Mucosa of rectum (tissue), 2 donors: ENCODE measurements at regions not wholly inside any gene's neighbourhood (a gene's known extent, or its start where the extent isn't known, plus 50 kb on each side); places are given as distances from the start of the nearest gene placed in this dataset.
A peak's percentile ranks its signal among the peaks of the same experiment; 100 is the strongest.

ENCODE experiments used
- H3K27ac ChIP-seq, 2 donors: one replicate each; pipeline ENCODE4 v1.7.0; 2013; ENCODE audit warnings: inconsistent platforms in 2 of 2, low read depth in 2 of 2, low read length in 2 of 2
- H3K27me3 ChIP-seq, 2 donors: one replicate each; pipeline ENCODE4 v1.7.0; 2013; ENCODE audit warnings: low read length in 2 of 2; ENCODE audit not compliant: control insufficient read depth in 2 of 2, insufficient read depth in 2 of 2
- H3K36me3 ChIP-seq, 2 donors: one replicate each; pipeline ENCODE4 v1.7.0; 2013; ENCODE audit warnings: low read length in 2 of 2; ENCODE audit not compliant: control insufficient read depth in 2 of 2, insufficient read depth in 2 of 2
- H3K4me1 ChIP-seq, 2 donors: one replicate each; pipeline ENCODE4 v1.7.0; 2013; ENCODE audit warnings: low read length in 2 of 2, mild to moderate bottlenecking in 1 of 2; ENCODE audit not compliant: control insufficient read depth in 2 of 2, insufficient read depth in 2 of 2
- H3K4me3 ChIP-seq, 2 donors: one replicate each; pipeline ENCODE4 v1.7.0; 2013; ENCODE audit warnings: low read length in 2 of 2
- H3K9ac ChIP-seq, 2 donors: one replicate each; pipeline ENCODE4 v1.7.0; 2013; ENCODE audit warnings: low read length in 2 of 2, low read depth in 1 of 2, mild to moderate bottlenecking in 1 of 2
- H3K9me3 ChIP-seq, 2 donors: one replicate each; pipeline ENCODE4 v1.7.0; 2013; ENCODE audit warnings: low read length in 2 of 2; ENCODE audit not compliant: control insufficient read depth in 2 of 2
- donor health status: healthy.
- donor health status: Normal muscosa, but diverticular disease.

DNA sequence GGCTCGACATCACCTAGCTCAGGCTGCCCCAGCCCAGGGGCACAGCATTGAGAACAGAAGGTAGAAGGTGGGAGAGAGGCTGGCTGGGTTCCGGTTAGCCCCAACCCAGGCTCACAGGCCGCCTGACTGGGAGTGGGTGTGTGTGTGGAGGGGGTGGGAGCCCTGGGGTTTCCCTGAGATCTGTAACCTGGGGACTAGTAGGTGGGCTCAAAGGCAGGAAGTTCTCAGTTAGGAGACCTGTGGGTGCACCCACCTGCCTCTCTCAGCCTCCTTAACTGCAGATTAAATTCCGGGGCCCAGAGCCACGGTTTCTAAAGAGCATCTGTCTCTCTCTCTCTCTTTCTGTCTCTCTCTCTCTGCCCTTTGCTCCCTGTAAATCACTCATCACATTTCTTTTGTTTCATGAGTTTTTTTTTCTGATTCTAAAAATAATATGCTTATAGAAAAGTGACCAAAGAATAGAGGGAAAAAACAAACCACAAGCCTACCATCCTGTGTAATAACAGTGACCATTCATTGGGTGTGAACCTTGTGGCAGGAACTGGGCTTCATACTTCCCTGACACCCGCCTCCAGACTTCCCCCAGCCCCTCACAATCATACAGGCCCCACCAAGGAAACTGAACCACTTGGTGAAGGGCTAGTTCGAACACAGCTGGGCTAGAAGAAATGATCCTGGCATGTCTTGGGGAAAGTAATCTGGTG, 83.4 kb upstream of the SMNDC1 start:
- Histone ChIP-seq H3K9me3 (no peaks in the 10 kb centered on the region), H3K4me3 (no peak overlapping the region), H3K36me3 (no peaks in the 10 kb centered on the region), H3K4me1 (peaks cover 19 to 21% of the 10 kb centered on the region in 2 donors), H3K27me3 (peaks cover 0 to 2% of the 10 kb centered on the region in 2 donors), H3K9ac (no peak overlapping the region), H3K27ac (peak overlapping the region in 1 of 2 donors; percentile 32)

- peak overlapping the region in 1 of 2 donors; percentile 32 for H3K27ac ChIP-seq
- no peak overlapping the region for H3K4me3 ChIP-seq
- H3K9me3 ChIP-seq = no peaks in the 10 kb centered on the region
- no peak overlapping the region for H3K9ac ChIP-seq
- H3K36me3 ChIP-seq = no peaks in the 10 kb centered on the region
- H3K27me3 ChIP-seq = peaks cover 0 to 2% of the 10 kb centered on the region in 2 donors
- peaks cover 22 to 26% of the 10 kb centered on the region in 2 donors for H3K4me1 ChIP-seq
These were observed 84.0 kb upstream of the SMNDC1 start for GRCh38 chr10:110388687-110389052.

- Histone ChIP-seq H3K4me1 (peaks cover 22 to 27% of the 10 kb centered on the region in 2 donors), H3K27me3 (peaks cover 0 to 2% of the 10 kb centered on the region in 2 donors), H3K4me3 (no peak overlapping the region), H3K27ac (no peak overlapping the region), H3K36me3 (no peaks in the 10 kb centered on the region), H3K9ac (no peak overlapping the region), H3K9me3 (no peaks in the 10 kb centered on the region)
These were observed 84.5 kb upstream of the SMNDC1 start for GRCh38 chr10:110389255-110389654.

DNA sequence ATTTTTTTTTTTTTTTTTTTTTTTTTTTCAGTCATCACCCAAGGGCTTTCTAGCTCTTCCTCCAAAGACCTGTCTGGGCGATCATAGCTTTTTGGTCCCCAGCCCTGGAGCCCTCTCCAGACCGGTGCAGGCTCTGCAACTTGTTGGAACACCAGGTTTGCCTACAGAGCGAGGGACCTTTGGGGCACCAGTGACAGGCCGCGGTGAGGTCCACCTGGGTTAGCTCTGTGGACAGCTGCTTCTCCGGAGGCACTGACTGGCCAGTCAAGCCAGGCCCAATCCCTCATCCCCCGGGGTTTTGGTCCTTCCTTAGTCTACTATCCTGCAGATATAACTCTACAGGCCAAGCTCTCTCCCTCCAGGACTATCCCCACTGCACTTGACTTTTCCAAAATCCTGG, 86.8 kb upstream of the SMNDC1 start:
- Histone ChIP-seq H3K27me3 (peaks cover 0 to 2% of the 10 kb centered on the region in 2 donors), H3K36me3 (no peaks in the 10 kb centered on the region), H3K9ac (no peak overlapping the region), H3K27ac (no peak overlapping the region), H3K4me3 (no peak overlapping the region), H3K9me3 (no peaks in the 10 kb centered on the region), H3K4me1 (peaks cover 37 to 38% of the 10 kb centered on the region in 2 donors)

- Histone ChIP-seq H3K36me3 (no peaks in the 10 kb centered on the region), H3K9ac (no peak overlapping the region), H3K4me1 (peaks cover 37 to 38% of the 10 kb centered on the region in 2 donors), H3K4me3 (no peak overlapping the region), H3K27ac (no peak overlapping the region), H3K27me3 (peaks cover 0 to 2% of the 10 kb centered on the region in 2 donors), H3K9me3 (no peaks in the 10 kb centered on the region)
These were observed 87.4 kb upstream of the SMNDC1 start for GRCh38 chr10:110392121-110392520.

DNA sequence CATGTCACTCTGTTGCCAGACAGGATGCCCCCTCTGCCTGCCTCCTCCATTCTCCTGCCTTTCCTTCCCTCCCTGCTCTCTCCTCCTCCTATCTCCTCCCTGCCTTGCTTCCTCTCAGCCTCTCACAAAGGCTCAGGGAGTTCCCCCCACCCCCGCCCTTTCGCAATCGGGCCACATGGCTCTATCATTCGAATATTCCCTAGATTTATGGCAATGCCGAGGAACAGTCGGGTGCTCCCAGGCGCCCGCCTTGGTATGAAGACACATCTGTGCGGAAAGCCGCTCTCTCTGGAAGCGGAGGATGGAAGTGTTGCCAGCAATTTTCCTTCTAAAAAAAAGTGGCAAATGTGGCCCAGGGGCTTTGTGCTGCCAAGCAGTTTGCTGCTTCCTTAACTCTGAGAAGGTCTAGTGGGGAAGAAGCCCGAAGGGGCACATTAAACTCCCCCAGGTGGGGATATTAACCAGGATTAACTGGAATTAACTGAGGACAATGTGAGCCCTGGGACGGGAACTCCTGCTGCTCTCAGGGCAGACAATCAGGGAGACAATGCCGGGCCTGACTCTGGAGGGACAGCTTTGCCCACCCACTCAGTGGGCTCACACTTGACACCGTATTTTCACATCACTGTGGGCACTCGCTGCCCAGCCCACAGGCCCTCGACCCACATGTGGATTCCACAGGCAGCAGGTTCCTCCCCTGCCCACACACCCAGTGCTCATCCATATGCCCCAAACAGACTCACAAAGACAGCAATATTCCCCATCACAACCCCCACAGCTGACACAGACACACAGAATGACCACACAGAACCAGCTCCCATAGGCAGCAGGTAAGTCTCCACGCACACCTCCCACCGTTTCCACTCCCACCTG, 88.4 kb upstream of the SMNDC1 start:
- Histone ChIP-seq H3K9me3 (no peaks in the 10 kb centered on the region), H3K9ac (peak overlapping the region in 1 of 2 donors; percentile 18), H3K27ac (no peak overlapping the region), H3K27me3 (peaks cover 0 to 2% of the 10 kb centered on the region in 2 donors), H3K4me1 (peaks cover 38 to 43% of the 10 kb centered on the region in 2 donors), H3K36me3 (no peaks in the 10 kb centered on the region), H3K4me3 (no peak overlapping the region)

DNA sequence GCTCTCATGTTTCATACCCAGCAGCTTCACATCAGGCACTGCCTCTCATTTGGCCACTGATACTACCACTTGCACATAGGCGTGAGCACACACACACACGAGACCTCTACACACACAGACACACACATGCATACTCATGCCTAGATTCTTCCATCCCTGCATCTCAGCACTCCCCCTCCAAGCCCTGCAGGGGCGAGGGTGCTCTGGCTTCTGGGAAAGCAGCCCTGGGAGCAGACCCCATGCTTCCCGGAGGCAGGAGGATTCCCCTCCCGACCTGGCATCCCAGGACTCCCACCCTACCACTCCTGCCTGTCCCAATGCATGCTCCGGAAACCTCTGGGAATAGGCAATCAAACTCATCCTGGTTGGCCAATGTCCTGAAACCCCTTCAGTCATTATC, 89.1 kb upstream of the SMNDC1 start:
- H3K27ac ChIP-seq = no peak overlapping the region
- H3K4me3 ChIP-seq = no peak overlapping the region
- H3K27me3 ChIP-seq = peaks cover 0 to 2% of the 10 kb centered on the region in 2 donors
- peaks cover 42 to 46% of the 10 kb centered on the region in 2 donors for H3K4me1 ChIP-seq
- H3K9ac ChIP-seq = no peak overlapping the region
- H3K36me3 ChIP-seq = no peaks in the 10 kb centered on the region
- H3K9me3 ChIP-seq = no peaks in the 10 kb centered on the region

DNA sequence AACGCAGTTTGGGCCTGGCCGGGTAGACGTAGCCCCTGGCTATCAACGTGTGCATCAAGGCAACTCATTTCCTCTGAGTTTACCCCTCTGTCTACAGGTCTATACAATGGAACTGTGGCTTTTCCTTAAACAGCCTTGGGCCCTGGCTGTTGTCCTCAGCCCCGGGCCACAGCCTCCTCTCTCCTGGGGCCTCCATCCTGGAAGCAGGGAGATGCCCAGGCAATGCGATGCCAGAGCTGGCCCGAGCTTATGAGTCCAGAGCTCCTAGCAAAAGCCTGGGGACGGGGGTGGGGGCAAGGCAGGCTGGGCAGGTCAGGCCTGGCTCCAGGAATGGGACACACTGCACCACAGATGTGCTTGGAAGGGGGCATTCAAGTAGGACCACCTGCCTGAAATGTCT, 89.6 kb upstream of the SMNDC1 start:
- H3K27ac ChIP-seq = no peak overlapping the region
- no peak overlapping the region for H3K4me3 ChIP-seq
- no peaks in the 10 kb centered on the region for H3K27me3 ChIP-seq
- H3K9me3 ChIP-seq = no peaks in the 10 kb centered on the region
- no peaks in the 10 kb centered on the region for H3K36me3 ChIP-seq
- H3K4me1 ChIP-seq = peaks cover 46 to 47% of the 10 kb centered on the region in 2 donors
- no peak overlapping the region for H3K9ac ChIP-seq

GRCh38 chr10:110394898-110395297, 90.2 kb upstream of the SMNDC1 start:
- H3K27ac ChIP-seq = peak overlapping the region; percentile 82 to 84
- H3K9me3 ChIP-seq = no peaks in the 10 kb centered on the region
- H3K4me1 ChIP-seq = peaks cover 47 to 50% of the 10 kb centered on the region in 2 donors
- no peak overlapping the region for H3K9ac ChIP-seq
- no peak overlapping the region for H3K4me3 ChIP-seq
- H3K36me3 ChIP-seq = no peaks in the 10 kb centered on the region
- no peaks in the 10 kb centered on the region for H3K27me3 ChIP-seq
